HG03342 (cell line): ENCODE measurements at regions not wholly inside any gene's neighbourhood (a gene's known extent, or its start where the extent isn't known, plus 50 kb on each side); places are given as distances from the start of the nearest gene placed in this dataset.

ENCODE experiments used
- ATAC-seq: cut with Tn5 transposase; IDR thresholded peaks from one replicate; pipeline ENCODE4 v1.9.1; 2021; ENCODE audit warnings: mild to moderate bottlenecking, moderate library complexity; ENCODE audit not compliant: unreplicated experiment

DNA sequence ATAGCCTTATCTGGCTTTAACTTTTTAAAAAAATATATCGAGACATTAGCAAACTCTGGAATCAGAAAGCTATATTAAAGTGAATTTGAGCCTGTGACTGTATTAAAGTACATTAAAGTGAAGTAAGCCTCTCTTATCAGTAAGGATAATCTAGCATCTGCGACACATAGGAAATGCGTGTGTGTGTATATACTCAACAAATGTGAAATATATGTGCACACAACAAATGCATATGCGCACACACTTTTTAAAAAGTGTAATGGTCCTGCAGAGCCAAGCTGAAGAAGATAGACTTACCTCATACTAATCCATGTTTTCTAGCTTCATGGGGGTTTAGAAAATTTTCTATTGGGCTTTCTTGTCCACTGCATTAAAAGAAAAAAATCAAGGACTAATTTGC is 437.1 kb downstream of the ZIC1 start:
- no peak for ATAC-seq

DNA sequence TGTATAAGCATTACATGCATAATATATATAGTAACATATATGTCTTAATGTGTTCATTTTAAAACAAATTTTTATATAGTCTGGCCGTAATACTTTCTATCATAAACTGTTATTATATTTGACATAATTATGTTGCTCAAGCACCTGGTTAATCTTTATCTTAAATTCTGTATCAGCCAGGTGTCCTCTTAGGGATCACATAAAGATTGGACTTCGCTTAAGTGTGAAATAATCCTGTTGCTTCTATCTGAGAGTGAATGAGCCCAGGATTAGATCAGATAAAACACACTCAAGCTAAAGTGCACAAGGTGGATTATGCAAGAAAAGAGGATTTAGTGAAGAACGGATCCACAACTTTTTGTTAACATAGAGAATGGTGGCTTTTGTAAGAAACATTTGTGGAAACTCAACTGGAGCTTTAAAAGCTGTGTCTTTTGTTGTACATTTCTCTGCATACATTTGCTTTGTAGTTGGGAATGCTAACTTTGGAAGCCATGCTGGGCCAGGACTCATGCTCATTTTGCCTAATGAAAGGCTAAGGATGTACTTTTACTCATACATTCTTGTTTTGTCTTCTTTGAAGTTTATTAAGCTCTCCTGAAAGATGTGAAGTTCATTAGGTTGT is 437.8 kb downstream of the ZIC1 start:
- no peak for ATAC-seq

DNA sequence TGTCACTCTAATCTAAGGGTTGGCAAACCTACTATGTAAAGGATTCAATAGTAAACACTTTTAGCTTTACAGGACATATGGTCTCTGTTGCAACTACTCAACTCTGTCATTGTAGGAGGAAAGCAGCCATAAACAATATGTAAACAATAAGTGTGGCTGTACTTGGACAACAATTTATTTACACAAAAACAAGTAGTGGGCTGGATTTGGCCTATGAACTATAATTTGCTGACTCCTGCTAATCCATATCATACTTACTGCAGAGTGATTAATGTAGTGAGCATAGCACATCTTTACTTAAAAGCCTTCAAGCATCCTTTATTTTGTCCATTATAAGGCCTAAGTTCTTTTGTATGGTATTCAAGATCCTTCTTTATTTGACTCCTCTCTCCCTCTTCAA is 441.9 kb downstream of the ZIC1 start:
- no peak for ATAC-seq

DNA sequence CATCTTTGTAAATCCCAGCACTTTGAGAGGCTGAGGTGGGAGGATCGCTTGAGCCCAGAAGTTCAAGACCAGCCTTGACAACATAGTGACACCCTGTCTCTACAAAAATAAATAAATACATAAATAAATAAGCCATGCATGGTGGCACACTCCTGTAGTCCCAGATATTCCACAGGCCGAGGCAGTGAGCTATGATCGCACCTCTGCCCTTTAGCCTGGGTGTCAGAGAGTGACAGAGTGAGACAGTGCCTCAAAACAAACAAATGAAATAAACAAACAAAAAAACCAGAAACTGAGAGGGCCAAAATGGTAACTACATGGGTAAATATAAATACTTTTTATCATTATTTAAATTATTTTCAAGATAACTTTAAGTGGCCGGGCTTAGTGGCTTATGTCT is 445.4 kb downstream of the ZIC1 start:
- ATAC-seq, result no peak

DNA sequence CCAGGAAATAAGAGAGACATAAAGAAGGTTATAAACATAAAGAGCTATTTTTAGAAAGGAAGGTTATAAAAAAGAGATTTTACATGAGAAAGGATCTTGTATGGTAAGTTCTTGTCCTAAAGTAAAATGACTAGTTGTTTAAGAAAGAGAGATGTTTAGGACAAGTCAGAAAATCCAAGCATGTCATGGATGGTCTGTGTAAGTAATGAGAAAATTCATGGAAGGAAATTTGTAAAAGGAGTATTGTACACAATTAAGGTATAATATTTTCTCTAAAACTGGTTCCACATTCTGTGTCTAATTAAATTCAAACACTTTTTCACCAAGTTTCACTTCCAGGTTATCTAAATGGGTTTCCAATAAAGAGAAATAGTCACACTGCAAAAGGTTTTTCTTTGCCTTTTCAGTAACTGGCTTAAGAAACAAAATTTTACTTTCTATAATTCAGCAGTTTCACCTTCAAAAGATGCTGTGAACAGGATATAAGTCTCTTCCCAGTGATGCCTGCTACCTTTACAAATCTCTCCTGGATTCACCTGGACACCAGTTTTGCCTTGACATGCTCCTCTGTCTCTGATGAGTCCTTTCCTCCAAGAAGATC is 455.7 kb downstream of the ZIC1 start:
- ATAC-seq, result no peak

DNA sequence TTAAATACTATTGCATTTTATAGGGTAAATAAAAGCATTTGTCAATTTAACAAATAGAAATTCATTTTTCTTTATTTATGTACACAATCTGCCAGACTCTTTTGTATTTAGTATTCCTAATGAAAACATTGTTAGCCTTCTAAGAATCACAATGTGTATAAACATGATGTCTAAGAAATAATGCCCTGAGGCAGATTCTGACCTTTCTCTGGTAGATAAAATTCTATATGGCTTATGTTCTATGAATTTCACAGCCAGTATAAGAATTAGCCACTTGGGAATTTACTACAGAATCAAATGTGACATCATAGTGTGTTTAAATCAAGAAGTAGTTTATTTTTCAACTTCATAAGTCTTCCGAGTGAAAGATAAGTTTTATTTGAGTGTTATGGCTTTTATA is 457.4 kb downstream of the ZIC1 start:
- no peak for ATAC-seq

DNA sequence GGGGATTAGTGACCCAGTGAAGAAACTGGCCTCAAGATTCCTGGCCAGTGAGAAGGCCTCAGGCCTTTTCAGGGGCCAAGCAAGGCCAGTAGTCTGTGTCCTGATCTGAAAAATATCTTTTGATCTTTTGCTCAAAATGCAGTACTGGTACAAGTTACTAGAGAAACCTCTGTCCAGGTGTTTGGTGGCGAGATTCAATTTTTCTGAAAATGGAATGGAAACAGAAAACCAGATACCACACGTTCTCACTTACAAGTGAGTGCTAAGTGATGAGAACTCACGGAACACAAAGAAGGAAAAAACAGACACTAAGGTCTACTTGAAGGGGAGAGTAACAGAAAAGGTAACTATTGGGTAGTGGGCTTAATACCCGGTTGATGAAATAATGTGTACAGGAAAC is 463.4 kb downstream of the ZIC1 start:
- no peak for ATAC-seq

DNA sequence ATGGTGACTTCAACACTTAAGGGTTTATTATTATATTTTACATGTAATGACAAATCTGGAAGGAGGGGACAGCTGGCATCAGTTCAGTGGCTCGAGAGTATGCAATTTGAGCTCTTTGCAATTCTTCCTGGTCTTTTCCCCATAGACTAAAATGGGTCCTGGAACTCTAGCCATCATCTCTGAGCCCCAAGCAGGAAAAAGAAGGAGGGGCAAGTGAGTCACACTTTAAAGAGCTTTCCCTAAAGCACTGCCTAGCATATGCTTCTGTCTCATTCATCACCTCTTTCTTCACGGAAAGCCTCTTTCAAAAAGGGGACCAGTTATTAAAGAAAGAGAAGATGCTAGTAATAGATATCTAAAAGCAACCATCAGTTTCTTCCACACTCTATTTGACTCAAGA is 466.3 kb downstream of the ZIC1 start:
- no peak for ATAC-seq

DNA sequence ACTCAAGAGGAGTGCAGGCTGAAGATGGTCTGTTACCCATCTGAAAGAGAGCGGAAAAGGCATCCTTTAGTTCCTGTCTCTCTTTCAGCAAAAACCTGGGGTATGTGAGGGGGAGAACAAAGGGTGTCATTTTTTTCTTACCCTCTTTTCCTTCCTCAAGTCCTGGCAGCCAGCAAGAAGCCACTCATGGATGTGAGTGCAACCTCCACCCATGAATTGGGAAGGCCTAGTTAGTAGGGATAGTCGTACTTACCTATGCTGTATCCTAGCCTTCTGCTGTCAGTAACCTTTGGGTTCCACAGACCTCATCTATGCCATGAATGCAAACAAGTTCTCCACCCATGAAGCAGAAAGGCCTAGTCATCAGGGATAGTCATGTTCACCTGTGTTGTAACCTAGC is 472.8 kb downstream of the ZIC1 start:
- no peak for ATAC-seq

DNA sequence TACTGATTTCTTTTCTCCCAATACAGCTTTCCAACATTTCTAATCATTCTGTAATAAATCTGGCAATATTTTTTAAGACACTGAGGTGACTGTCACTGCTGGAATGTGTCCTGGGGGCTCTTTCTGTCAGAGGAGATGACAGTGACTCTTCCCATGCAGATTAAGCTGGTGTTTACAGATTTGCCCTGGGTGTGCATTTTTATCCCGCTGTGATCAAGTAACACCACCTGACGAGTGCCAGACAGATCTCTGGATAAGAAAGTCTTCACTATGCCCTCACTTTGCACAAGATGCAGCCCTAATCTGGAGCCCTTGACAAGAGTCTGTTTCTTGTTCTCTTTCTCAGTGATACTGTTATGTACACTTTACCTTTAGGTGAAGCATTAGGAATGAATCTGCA is 477.7 kb downstream of the ZIC1 start:
- ATAC-seq, result no peak

DNA sequence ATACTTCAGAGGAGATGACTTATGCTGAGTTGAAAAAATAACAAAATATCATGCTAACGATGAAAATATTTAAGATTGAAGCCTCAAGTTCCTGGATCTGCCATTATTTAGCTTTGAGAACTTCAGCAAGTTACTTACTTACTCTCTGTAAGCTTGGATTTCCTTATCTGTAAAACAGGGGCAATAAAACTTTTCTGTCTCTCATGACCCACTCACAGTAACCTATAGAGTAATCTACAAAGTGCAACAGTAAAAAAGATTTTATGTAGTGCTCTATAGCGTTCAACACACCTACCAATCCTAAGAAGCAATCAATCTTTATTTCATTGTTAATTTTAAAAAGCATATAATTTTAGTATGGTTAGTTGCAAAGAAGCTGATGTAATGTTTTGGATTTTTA is 478.6 kb downstream of the ZIC1 start:
- no peak for ATAC-seq

DNA sequence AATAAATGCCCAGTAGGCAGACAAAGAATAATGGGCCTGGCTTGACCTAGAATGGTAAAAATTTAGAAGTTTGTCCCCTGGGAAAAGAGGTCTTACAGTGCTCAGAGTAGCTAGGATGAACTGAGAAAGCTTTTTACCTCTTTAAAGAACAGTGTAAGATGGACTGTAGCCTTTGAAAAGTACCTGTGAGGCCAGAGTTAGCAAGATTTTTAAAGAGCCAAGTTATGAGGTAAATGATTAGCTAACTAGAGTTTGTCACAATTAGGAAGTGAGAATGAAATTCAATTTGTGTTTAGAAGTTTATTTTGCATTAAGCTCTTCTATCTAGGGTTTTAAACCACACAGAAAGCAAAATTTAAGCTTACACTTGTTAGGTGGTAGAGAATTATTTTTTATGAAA is 480.9 kb downstream of the ZIC1 start:
- ATAC-seq, result peak; percentile 90

DNA sequence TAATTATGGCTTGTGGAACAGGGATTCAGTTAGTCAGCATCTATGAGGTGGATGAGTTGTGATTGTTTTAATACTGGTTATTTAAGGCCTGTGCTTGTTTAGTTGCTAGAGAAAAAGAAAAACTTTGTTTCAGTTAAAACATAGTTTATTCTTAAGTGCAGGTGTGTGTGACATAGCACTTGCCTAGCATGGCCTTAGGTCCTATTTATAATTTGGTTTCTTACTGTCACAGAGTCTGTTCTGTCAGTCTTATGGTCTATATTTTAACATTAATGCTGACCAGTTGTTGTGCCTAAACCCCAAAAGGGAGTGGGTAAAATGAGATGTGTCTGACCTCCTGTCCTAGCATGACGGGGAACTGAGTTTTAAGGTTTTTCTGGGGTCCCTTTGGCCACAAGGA is 486.3 kb downstream of the ZIC1 start:
- ATAC-seq, result no peak

DNA sequence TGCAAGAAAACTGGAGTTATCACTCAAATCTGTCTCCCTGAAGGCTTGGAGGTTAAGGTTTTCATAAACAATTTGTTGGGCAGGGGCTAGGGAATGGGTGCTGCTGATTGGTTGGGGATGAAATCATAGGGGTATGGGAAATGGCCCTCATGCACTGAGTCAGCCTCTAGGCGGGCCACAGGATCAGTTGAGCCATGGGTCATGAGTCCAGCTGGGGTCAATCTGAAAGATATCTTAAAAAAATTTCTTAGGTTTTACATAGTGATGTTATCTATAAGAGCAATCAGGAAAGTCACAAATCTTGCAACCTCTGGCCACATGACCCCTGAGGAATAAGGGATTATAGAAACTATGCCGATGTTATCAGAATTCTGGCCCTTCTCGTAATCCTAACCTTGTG is 491.7 kb downstream of the ZIC1 start:
- ATAC-seq, result no peak

DNA sequence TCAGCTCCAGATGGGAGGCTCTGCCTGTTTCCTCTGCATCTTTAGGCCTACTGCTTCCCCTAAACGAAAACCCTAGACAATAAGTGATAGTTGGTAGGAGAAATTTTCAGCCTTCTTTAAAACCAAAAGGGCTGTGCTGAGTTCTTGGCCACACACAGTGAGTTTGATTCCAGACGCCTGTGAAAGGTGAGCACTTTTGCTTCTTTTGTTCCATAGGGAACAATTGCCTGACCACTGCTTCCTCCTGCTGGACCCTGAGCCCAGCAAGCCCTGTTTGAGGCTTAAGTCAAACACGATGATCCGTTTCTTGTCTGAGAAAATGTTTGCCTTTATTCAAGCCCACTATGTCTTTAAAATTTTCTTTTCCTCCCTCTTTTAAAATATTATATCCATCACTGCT is 493.9 kb downstream of the ZIC1 start:
- no peak for ATAC-seq

DNA sequence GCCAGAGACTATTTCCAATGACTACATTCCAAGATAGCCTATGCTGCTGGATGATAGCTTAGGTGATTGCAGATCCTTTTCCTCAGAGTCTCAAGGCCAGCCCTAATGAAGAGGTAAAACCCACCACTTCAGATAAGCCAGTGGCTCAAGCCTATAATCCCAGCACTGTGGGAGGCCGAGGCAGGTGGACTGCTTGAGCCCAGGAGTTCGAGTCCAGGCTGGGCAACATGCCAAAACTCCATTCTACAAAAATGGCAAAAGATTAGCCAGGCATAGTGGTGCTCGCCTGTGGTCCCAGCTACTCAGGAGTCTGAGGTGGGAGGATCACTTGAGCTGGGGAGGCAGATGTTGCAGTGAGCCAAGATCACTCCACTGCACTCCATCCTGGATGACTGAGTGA is 495.3 kb downstream of the ZIC1 start:
- ATAC-seq, result no peak

DNA sequence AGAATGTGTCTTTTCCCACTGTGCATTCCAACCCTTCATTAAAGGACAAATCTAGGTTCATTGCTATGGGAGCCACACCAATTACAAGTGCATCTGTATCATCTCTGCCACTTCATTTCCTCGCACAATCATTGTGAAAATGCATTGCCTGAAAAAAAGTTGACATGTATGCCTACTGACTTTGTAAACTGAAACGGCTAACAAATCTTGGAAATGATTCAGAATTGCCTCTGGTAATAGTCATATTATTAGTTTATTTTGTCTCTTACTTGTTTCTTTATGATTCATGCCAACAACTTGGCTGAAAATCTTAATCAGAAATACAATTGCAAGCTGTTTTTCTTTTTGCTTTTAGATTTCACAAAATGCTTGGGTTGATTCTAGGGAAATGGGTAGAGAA is 497.1 kb downstream of the ZIC1 start:
- no peak for ATAC-seq

DNA sequence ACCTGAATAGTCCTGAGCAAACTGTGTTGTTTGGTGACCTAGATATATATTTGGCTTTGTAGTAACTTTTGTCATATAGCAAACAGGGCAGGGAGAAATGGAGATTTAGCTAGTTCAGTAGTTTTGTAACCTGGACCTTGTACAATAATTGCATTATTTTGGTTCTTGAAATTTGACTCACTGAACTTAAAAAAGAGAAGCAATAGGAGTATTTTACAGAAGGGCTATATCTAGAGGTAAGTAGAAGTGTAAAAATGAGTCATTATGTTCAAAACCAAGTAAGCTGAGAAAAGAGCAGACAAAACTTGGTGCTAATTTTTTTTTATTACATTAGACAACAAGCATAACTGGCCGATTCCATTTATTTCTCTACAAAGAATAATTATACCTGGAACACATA is 505.4 kb downstream of the ZIC1 start:
- ATAC-seq, result no peak

DNA sequence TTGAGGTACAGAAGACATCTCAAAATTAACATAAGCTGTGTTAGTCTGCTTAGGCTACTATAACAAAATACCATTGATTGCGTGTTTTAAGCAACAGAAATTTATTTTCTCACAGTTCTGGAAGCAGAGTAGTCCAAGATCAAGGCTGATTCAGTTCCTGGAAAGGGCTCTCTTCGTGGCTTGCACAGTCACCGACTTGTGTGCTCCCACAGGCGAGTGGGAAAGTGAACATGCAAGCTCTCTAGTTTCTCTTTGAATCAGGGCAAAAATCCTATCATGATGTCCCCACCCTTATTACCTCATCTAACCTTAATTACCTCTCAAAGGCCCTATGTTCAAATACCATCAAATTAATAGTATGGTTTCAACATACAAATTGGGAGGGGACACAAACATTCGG is 505.9 kb downstream of the ZIC1 start:
- no peak for ATAC-seq

DNA sequence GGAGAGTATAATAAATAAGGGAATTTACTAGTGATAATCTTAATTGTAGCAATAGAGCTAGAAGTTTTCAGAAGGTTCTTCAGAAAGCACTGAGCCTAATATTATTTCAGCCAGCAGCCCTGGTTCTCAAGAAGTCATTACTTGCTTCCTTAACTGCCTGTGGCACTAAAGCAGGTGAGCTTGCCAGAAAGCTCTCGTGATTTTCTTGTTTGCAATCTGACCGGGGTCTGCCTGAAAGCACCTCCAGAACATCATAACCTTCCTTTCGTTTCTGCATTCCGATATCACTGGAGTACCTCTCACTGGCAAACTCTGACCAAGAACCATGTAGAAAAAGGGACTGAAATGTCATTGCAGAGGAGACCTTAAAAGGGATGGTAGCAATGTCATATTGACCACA is 510.3 kb downstream of the ZIC1 start:
- no peak for ATAC-seq

DNA sequence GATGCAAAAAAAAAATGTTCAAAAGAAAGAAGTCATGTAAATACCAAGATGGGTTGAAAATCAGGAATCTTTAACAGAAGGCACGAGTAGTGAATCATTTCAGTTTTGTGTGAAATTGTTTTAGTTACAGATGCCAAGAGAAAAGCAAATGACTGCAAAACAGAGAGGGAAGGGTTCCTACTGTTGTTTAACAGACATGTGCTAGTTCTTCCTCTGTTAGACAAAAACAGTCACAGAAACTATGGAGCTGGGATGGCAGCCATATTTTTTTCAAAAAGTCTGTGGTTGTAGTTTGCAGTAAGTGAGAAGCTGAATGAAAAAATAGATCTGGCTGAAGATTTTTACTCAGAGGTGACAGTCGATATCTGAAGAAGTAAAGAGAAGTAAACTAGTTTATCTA is 511.9 kb downstream of the ZIC1 start:
- ATAC-seq, result no peak

DNA sequence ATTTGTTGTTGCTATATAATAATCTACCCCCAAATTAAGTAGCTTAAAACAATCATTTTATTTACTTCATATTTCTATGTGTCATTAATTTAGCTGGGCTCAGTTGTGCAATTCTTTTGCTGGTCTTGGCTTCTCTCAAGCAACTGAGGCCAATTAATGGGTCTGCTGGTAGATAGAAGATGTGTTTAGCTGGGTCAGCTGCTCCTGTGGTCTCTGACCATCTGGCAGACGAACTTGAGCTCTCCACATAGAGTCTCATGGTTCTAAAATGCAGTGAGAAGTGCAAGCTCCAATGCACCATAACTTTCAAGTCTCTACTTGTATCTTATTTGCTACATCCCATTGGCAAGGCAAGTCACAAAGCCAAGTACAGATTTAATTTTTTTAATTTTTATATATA is 515.6 kb downstream of the ZIC1 start:
- no peak for ATAC-seq

DNA sequence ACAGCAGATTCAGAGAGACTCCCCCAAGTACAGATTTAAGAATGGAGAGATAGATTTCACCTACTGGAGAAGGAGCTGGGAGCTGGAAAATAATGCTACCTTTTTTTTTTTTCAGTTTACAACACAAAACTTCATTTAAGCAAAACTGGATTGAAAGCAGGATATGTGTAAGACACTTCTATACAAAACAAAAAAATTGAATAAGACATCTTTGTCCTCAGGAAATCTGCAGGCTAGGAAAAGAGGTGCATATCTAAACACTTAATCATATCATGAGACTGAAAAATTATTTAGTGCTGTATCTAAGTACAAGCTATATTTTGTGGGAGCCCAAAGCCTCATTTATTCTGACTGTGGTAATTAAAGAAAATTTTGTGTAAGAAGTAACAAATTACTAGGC is 516.1 kb downstream of the ZIC1 start:
- no peak for ATAC-seq
